GM12875 (cell line): ENCODE measurements at regions not wholly inside any gene's neighbourhood (a gene's known extent, or its start where the extent isn't known, plus 50 kb on each side); places are given as distances from the start of the nearest gene placed in this dataset.

ENCODE experiments used
- H3K4me3 ChIP-seq: one replicate; pipeline ENCODE4 v1.5.1; 2011; ENCODE audit warnings: low read depth, low read length, control low read depth
- CTCF ChIP-seq: IDR thresholded peaks from 2 replicates; pipeline ENCODE4 v1.5.1; 2011; ENCODE audit warnings: low read depth, mild to moderate bottlenecking, control low read depth, inconsistent platforms, low read length, moderate library complexity, borderline replicate concordance; ENCODE audit not compliant: insufficient read depth

DNA sequence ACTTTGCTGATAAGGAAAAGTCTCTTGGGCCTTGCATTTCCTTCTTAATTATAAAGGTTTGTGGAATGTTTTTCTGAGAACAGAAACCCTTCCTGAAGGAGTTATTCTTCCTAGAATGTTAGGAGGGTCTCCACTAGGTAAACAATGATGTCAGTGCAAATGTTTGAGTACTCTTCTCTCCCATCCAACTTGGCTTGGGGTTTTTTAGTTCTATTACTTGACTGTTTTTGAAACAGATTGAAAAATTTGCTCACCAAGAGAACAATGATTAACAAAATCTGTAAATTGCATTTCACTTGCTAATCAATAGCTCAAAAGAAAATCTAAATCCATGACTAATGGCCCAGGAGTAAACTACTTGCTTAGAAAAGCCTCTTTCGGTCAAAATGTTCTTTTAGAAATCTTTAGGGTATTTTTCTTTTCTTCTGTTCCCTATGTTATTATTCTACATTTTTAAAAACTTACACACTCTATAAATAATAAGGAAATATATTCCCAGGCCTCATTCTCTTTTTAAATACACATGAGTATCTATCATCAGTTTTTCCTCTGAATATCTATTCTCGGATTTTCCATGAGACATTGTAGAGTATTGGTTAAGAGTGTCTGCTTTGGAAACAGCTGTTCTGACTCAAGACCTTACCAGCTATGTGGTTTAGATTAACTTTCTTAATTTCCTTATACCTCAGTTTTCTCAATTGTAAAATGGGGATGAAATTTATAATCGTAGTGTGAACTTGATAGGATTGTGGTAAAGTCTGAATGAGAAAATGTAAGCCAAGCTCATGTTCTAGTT is 234.2 kb upstream of the CITED2 start:
- no peak for TF ChIP-seq CTCF
- no peak overlapping the region for H3K4me3 ChIP-seq

- TF ChIP-seq CTCF = no peak
- no peak overlapping the region for H3K4me3 ChIP-seq
Measured at GRCh38 chr6:139605350-139605749, 230.9 kb upstream of the CITED2 start.

DNA sequence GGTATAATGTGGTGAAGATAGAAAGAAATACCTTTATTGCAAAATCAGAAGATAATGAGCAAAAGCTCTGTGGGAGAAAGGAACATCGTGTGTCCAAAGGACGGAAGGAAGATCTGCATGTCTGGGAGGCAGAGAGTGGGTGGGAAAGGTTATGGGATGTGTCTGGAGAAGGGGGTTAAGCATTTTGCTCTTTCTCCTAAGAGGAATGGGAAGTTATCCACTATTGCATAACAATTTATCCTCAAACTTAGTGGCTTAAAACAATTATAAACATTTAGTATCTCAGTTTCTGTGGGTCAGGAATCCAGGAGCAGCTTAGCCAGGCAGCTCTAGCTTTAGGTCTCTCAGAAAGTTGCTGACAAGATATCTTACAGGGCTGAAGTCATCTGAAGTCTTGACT is 229.1 kb upstream of the CITED2 start:
- no peak for TF ChIP-seq CTCF

GRCh38 chr6:139602577-139602976 is 228.1 kb upstream of the CITED2 start:
- no peak for TF ChIP-seq CTCF

More for the DNA sequence above, 229.1 kb upstream of the CITED2 start:
- no peak overlapping the region for H3K4me3 ChIP-seq

DNA sequence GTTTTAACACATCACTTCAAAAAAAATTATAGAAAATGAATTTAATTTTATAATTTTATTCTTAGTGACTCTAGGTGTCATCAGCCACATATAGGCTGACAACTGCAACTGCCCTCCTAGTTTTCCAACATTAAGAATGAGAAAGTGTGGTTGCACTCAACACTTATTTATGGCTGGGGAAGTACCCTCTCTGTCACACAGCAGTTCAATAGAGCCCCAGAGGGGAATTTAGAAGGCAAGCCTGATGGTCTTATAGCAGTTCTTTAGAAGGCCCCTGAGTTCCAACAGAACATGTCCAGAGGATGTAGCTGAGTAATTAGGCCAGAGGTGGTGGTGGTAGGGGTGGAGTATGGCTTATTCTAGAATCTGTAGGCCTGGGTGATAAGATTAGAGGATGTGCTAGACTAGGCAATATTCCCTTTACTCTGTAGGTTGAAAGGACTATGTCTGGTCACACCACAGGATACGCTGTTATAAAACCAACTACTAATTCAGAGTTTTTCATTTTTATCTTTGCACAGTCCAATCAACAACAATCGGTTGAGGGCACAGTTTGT is 226.5 kb upstream of the CITED2 start:
- H3K4me3 ChIP-seq = no peak overlapping the region
- no peak for TF ChIP-seq CTCF

More at GRCh38 chr6:139602577-139602976, 228.1 kb upstream of the CITED2 start:
- H3K4me3 ChIP-seq = no peak overlapping the region

- no peak for TF ChIP-seq CTCF
- H3K4me3 ChIP-seq = no peak overlapping the region
Measured at GRCh38 chr6:139600343-139600742, 225.9 kb upstream of the CITED2 start.
